CD14-positive monocyte (primary cell): ENCODE measurements at regions not wholly inside any gene's neighbourhood (a gene's known extent, or its start where the extent isn't known, plus 50 kb on each side); places are given as distances from the start of the nearest gene placed in this dataset.

ENCODE experiments used
- DNase-seq, 3 donors: peaks; one replicate each; pipeline ENCODE4 v3.0.0-alpha.2; 2011 to 2022
- H2AFZ ChIP-seq: 2 replicates; pipeline ENCODE4 v1.6.0; 2012; ENCODE audit warnings: mild to moderate bottlenecking, low read depth, low read length, inconsistent platforms; ENCODE audit not compliant: insufficient read depth, poor library complexity, severe bottlenecking
- H3K27ac ChIP-seq, 2 donors: 1 replicate in 1 of 2; 2 replicates in 1 of 2; pipeline ENCODE4 v1.5.1; 2012 to 2013; ENCODE audit warnings: low read length in 2 of 2, control low read depth in 1 of 2, inconsistent platforms in 1 of 2, low read depth in 1 of 2, mild to moderate bottlenecking in 1 of 2
- H3K27me3 ChIP-seq, 2 donors: one replicate each; pipeline versions ENCODE4 v1.6.0 to v1.6.1; 2011 to 2013; ENCODE audit warnings: low read length in 2 of 2; ENCODE audit not compliant: control insufficient read depth in 2 of 2, insufficient read depth in 2 of 2
- H3K36me3 ChIP-seq, 2 donors: replicated peaks in 1 of 2; 1 replicate in 1 of 2; 2 replicates in 1 of 2; pipeline versions ENCODE4 v1.5.1 to v1.6.1; 2012 to 2013; ENCODE audit warnings: low read length in 2 of 2, control low read depth in 1 of 2, inconsistent platforms in 1 of 2, mild to moderate bottlenecking in 1 of 2; ENCODE audit not compliant: insufficient read depth in 2 of 2, control insufficient read depth in 1 of 2
- H3K4me1 ChIP-seq, 2 donors: 1 replicate in 1 of 2; 2 replicates in 1 of 2; pipeline versions ENCODE4 v1.5.1 to v1.6.1; 2012 to 2013; ENCODE audit warnings: low read length in 2 of 2, control low read depth in 1 of 2, inconsistent platforms in 1 of 2, mild to moderate bottlenecking in 1 of 2, moderate library complexity in 1 of 2; ENCODE audit not compliant: insufficient read depth in 2 of 2, control insufficient read depth in 1 of 2
- H3K4me2 ChIP-seq: replicated peaks from 2 replicates; pipeline ENCODE3; 2012; ENCODE audit warnings: low read length, moderate library complexity, mild to moderate bottlenecking; ENCODE audit not compliant: poor library complexity, severe bottlenecking; ENCODE audit errors: extremely low read depth
- H3K4me3 ChIP-seq, 3 experiments: fragments of 200-600 bp in 1 of 3; sonication (generic) in 1 of 3; replicated peaks in 1 of 3; 1 replicate in 2 of 3; 2 replicates in 1 of 3; pipeline ENCODE4 v1.5.1; 2011 to 2013; ENCODE audit warnings: low read length in 3 of 3, mild to moderate bottlenecking in 3 of 3, control low read depth in 2 of 3, low read depth in 2 of 3, inconsistent platforms in 1 of 3, moderate library complexity in 1 of 3
- H3K79me2 ChIP-seq: 2 replicates; pipeline ENCODE4 v1.6.0; 2012; ENCODE audit warnings: mild to moderate bottlenecking, control low read depth, inconsistent platforms, low read length, moderate library complexity; ENCODE audit not compliant: insufficient read depth
- H3K9ac ChIP-seq: 2 replicates; pipeline ENCODE4 v1.6.0; 2017; ENCODE audit warnings: low read length, mild to moderate bottlenecking; ENCODE audit not compliant: insufficient read depth, poor library complexity, severe bottlenecking
- H3K9me3 ChIP-seq, 2 donors: replicated peaks in 1 of 2; 1 replicate in 1 of 2; 2 replicates in 1 of 2; pipeline versions ENCODE4 v1.5.1 to v1.6.1; 2012 to 2013; ENCODE audit warnings: low read length in 2 of 2, control low read depth in 1 of 2; ENCODE audit not compliant: control insufficient read depth in 1 of 2, insufficient read depth in 1 of 2
- H4K20me1 ChIP-seq: 2 replicates; pipeline ENCODE4 v1.6.0; 2012; ENCODE audit warnings: mild to moderate bottlenecking, low read length, control low read depth, moderate library complexity; ENCODE audit not compliant: insufficient read depth
- H3K27ac Mint-ChIP-seq, 7 donors: one replicate each; pipeline ENCODE4 v1.8.0; 2020; ENCODE audit warnings: mild to moderate bottlenecking in 7 of 7, mixed read lengths in 7 of 7, moderate library complexity in 6 of 7, inconsistent platforms in 2 of 7
- H3K27me3 Mint-ChIP-seq, 3 donors: one replicate each; pipeline ENCODE4 v1.8.0; 2021 to 2022; ENCODE audit warnings: low read depth in 3 of 3, mild to moderate bottlenecking in 3 of 3, mixed read lengths in 3 of 3, moderate library complexity in 3 of 3, inconsistent platforms in 1 of 3
- H3K36me3 Mint-ChIP-seq, 2 donors: one replicate each; pipeline ENCODE4 v1.8.0; 2020; ENCODE audit warnings: mixed read lengths in 2 of 2, inconsistent platforms in 1 of 2, mild to moderate bottlenecking in 1 of 2
- H3K4me1 Mint-ChIP-seq: one replicate; pipeline ENCODE4 v1.8.0; 2020; ENCODE audit warnings: mild to moderate bottlenecking, mixed read lengths
- H3K4me3 Mint-ChIP-seq, 2 donors: one replicate each; pipeline ENCODE4 v1.8.0; 2020; ENCODE audit warnings: mild to moderate bottlenecking in 2 of 2, mixed read lengths in 2 of 2, moderate library complexity in 1 of 2
- H3K9me3 Mint-ChIP-seq, 7 donors: one replicate each; pipeline ENCODE4 v1.8.0; 2020 to 2022; ENCODE audit warnings: mixed read lengths in 7 of 7, mild to moderate bottlenecking in 6 of 7, moderate library complexity in 6 of 7, inconsistent platforms in 2 of 7
- CTCF ChIP-seq: fragments of 200-600 bp; IDR thresholded peaks from one replicate; pipeline ENCODE4 v1.8.0; 2022; ENCODE audit warnings: antibody characterized with exemption, mild to moderate bottlenecking
- WGBS: methylation state at CpG from one replicate; pipeline ENCODE4 v1.1.5; 2013; ENCODE audit warnings: missing lambda C conversion rate; ENCODE audit not compliant: insufficient coverage; 5-methylcytosine and 5-hydroxymethylcytosine counted together
- intact Hi-C, 2 donors: fragments of 100-400 bp; cut with micrococcal nuclease; formaldehyde crosslinking; loops; one replicate each; pipeline versions ENCODE4 v1.15.0 to v1.15.1; 2023

- no peaks in the 10 kb centered on the region for H3K27me3 ChIP-seq
- no peak overlapping the region for H3K4me2 ChIP-seq
- no peak for TF ChIP-seq CTCF
- intact Hi-C loops: no loop called here
- H4K20me1 ChIP-seq: no peaks in the 10 kb centered on the region
- no peaks in the 10 kb centered on the region for H3K36me3 ChIP-seq
- no peak overlapping the region for H3K4me3 Mint-ChIP-seq
- H3K36me3 Mint-ChIP-seq: no peaks in the 10 kb centered on the region
- peaks cover 0 to 3% (median 2%) of the 10 kb centered on the region in 3 donors for H3K27me3 Mint-ChIP-seq
- H3K4me1 Mint-ChIP-seq: no peaks in the 10 kb centered on the region
- H3K79me2 ChIP-seq: no peaks in the 10 kb centered on the region
- no peak overlapping the region for H3K4me3 ChIP-seq
- H3K9me3 Mint-ChIP-seq: peaks cover 0 to 9% (median 0%) of the 10 kb centered on the region in 7 donors
- no peak for DNase-seq
- no peak overlapping the region for H3K9ac ChIP-seq
- no peak overlapping the region for H3K27ac ChIP-seq
- 100% methylated on average over 1 of the region's 4 CpGs for WGBS
- H3K9me3 ChIP-seq: no peaks in the 10 kb centered on the region
- H3K4me1 ChIP-seq: no peaks in the 10 kb centered on the region
- H2AFZ ChIP-seq: no peak overlapping the region
- H3K27ac Mint-ChIP-seq: no peak overlapping the region
These were observed 62.9 kb upstream of the SMAD1 start for GRCh38 chr4:145418739-145419138.

DNA sequence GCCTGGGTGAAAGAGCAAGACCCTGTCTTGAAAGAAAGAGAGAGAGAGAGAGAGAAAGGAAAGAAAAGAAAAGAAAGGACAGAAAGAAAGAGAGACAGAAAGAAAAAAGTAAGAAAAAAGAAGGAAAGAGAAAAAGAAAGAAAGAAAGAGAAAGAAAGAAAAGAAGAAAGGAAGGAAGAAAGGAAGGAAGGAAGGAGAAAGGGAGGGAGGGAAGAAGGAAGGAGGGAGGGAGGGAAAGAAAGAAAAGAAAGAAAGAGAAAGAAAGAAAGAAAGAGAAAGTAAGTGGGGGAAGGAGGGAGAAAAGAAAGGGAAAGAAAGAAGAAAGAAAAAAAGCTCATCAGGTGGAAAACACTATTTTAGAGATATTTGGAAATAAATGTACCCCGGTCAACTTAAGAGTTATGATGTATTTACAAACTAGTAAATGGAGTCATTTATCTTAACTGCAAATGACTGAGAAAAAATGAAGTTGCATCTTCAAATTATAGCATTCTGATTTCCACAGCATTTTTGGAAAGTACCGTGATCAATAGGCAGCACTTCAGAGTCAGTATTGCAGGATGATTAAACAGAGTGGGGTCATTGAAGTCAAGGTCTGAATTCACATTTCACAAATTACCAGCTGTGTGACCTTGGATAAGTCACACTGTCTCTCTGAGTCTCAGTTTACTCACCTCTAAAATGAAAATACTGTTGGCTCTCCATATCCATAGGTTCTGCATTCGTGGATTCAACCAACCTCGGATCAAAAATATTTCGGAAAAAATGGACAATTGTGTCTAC, 64.1 kb upstream of the SMAD1 start:
- no peaks in the 10 kb centered on the region for H3K27me3 ChIP-seq
- Mint-ChIP-seq H3K4me1 (no peaks in the 10 kb centered on the region), H3K36me3 (no peaks in the 10 kb centered on the region), H3K9me3 (peaks cover 0 to 5% (median 0%) of the 10 kb centered on the region in 7 donors), H3K27ac (no peak overlapping the region), H3K4me3 (no peak overlapping the region), H3K27me3 (peaks cover 0 to 5% (median 0%) of the 10 kb centered on the region in 3 donors)
- H3K4me2 ChIP-seq: no peak overlapping the region
- no peaks in the 10 kb centered on the region for H3K79me2 ChIP-seq
- no peak overlapping the region for H2AFZ ChIP-seq
- no peak for DNase-seq
- H3K27ac ChIP-seq: no peak overlapping the region
- intact Hi-C loops: no loop called here
- no peaks in the 10 kb centered on the region for H3K9me3 ChIP-seq
- no peaks in the 10 kb centered on the region for H3K4me1 ChIP-seq
- WGBS: 100% methylated on average over 2 of the region's 5 CpGs
- H3K36me3 ChIP-seq: no peaks in the 10 kb centered on the region
- no peak overlapping the region for H3K9ac ChIP-seq
- TF ChIP-seq CTCF: no peak
- H3K4me3 ChIP-seq: no peak overlapping the region
- no peaks in the 10 kb centered on the region for H4K20me1 ChIP-seq
